ENCODE measurements at regions not wholly inside any gene's neighbourhood (a gene's known extent, or its start where the extent isn't known, plus 50 kb on each side); places are given as distances from the start of the nearest gene placed in this dataset.

DNA sequence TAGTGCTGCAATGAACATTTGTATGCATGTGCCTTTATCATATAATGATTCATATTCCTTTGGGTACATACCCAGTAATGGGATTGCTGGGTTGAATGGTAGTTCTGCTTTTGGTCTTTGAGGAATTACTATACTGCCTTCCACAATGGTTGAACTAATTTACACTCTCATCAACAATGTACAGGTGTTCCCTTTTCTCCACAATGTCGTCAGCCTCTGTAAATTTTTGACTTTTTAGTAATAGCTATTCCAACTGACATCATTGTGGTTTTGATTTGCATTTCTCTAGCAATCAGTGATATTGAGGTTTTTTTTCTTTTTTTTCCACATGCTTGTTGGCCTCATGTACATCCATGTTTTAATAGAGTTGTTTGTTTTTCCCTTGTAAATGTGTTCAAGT is 2473.5 kb downstream of the PCDH9 start:
- Histone ChIP-seq H3K36me3 (replicated peaks in 1 of 2; ENCODE audit: control insufficient read depth in 1 of 2, insufficient read depth in 2 of 2, low read length in 2 of 2) (no peaks in the 10 kb centered on the region), H3K27me3 (ENCODE audit: control insufficient read depth in 1 of 2, insufficient read depth in 2 of 2, low read length in 2 of 2) (no peaks in the 10 kb centered on the region), H3K4me2 (ENCODE audit: low read depth, low read length) (no peak overlapping the region), H3K4me3 (replicated peaks in 1 of 3; ENCODE audit: insufficient read depth in 1 of 3, low read depth in 2 of 3, low read length in 3 of 3) (no peak overlapping the region), H4K20me1 (ENCODE audit: insufficient read depth, low read length) (no peaks in the 10 kb centered on the region), H3K4me1 (ENCODE audit: insufficient read depth, low read length) (no peaks in the 10 kb centered on the region), H3K9ac (ENCODE audit: insufficient read depth, low read depth, low read length) (no peak overlapping the region), H2AFZ (ENCODE audit: low read length) (no peak overlapping the region), H3K79me2 (ENCODE audit: insufficient read depth, low read length) (no peaks in the 10 kb centered on the region), H3K9me3 (ENCODE audit: low read length) (no peaks in the 10 kb centered on the region), H3K27ac (ENCODE audit: extremely low read length, insufficient read depth, low read length) (no peak overlapping the region)
- FAIRE-seq (no peak), ATAC-seq (no peak), DNase-seq (ENCODE audit: low spot score) (no peak)
- ChIA-PET CTCF (ENCODE audit: low intra/inter-chr PET ratio, low total read pairs) (no interaction called here), POLR2A (no interaction called here)
- in situ Hi-C loops (cut with HindIII; ENCODE audit: extremely low pct_ligation_motif_present, low pct_unique_long_range_greater_than_20kb) (no loop called here), intact Hi-C loops (cut with micrococcal nuclease; ENCODE audit: unreplicated experiment) (no loop called here)
- TF ChIP-seq, protein P1, sequence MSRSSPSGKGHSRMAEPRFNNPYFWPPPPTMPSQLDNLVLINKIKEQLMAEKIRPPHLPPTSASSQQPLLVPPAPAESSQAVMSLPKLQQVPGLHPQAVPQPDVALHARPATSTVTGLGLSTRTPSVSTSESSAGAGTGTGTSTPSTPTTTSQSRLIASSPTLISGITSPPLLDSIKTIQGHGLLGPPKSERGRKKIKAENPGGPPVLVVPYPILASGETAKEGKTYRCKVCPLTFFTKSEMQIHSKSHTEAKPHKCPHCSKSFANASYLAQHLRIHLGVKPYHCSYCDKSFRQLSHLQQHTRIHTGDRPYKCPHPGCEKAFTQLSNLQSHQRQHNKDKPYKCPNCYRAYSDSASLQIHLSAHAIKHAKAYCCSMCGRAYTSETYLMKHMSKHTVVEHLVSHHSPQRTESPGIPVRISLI (CRISPR knock-in tag; IDR thresholded peaks at IDR 0.05; ENCODE audit: borderline replicate concordance) = no peak
- no peak for TF ChIP-seq ZNF101 (CRISPR knock-in tag; IDR thresholded peaks at IDR 0.05; ENCODE audit: borderline replicate concordance, low read depth)
- no peak for TF ChIP-seq GABPA (IDR thresholded peaks at IDR 0.05; ENCODE audit: low read depth, low read length)
- no peak for TF ChIP-seq GABPA (CRISPR knock-in tag; IDR thresholded peaks at IDR 0.05; ENCODE audit: low read depth)
- no peak for TF ChIP-seq DR1 (CRISPR knock-in tag; IDR thresholded peaks at IDR 0.05)
- no TSS peak for BruUV-seq (replicated peaks)
- WGBS (ENCODE audit: low lambda C conversion rate) = 0% methylated on average over 1 of the region's 1 CpG

DNA sequence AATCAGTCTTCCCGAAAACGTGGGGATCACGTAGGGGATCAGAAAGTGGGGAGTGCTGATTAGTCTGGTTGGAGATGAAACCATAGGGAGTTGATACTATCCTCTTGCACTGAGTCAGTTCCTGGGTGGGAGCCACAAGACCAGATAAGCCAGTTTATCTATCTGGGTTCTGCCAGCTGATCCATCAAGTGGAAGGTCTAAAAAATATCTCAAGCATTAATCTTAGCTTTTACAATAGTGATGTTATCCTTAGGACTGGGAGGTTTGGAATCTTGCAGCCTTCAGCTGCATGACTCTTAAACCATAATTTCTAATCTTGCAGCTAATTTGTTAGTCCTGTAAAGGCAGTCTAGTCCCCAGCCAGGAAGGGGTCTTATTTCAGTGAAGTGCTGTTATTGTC is 2474.2 kb downstream of the PCDH9 start:
- no peak overlapping the region for H3K4me3 ChIP-seq (replicated peaks in 1 of 3; ENCODE audit: insufficient read depth in 1 of 3, low read depth in 2 of 3, low read length in 3 of 3)
- no peaks in the 10 kb centered on the region for H4K20me1 ChIP-seq (ENCODE audit: insufficient read depth, low read length)
- FAIRE-seq (no peak), ATAC-seq (no peak), DNase-seq (ENCODE audit: low spot score) (no peak)
- CTCF ChIA-PET (ENCODE audit: low intra/inter-chr PET ratio, low total read pairs) = no interaction called here
- in situ Hi-C loops (cut with HindIII; ENCODE audit: extremely low pct_ligation_motif_present, low pct_unique_long_range_greater_than_20kb) = no loop called here
- H3K36me3 ChIP-seq (replicated peaks in 1 of 2; ENCODE audit: control insufficient read depth in 1 of 2, insufficient read depth in 2 of 2, low read length in 2 of 2) = no peaks in the 10 kb centered on the region
- H3K79me2 ChIP-seq (ENCODE audit: insufficient read depth, low read length) = no peaks in the 10 kb centered on the region
- H3K27ac ChIP-seq (ENCODE audit: extremely low read length, insufficient read depth, low read length) = no peak overlapping the region
- H3K27me3 ChIP-seq (ENCODE audit: control insufficient read depth in 1 of 2, insufficient read depth in 2 of 2, low read length in 2 of 2) = no peaks in the 10 kb centered on the region
- H2AFZ ChIP-seq (ENCODE audit: low read length) = no peak overlapping the region
- intact Hi-C loops (cut with micrococcal nuclease; ENCODE audit: unreplicated experiment) = no loop called here
- no peak overlapping the region for H3K4me2 ChIP-seq (ENCODE audit: low read depth, low read length)
- POLR2A ChIA-PET = no interaction called here
- no TSS peak for BruUV-seq (replicated peaks)
- WGBS (ENCODE audit: low lambda C conversion rate) = 4% methylated on average over 3 of the region's 3 CpGs
- no peaks in the 10 kb centered on the region for H3K9me3 ChIP-seq (ENCODE audit: low read length)
- no peak overlapping the region for H3K9ac ChIP-seq (ENCODE audit: insufficient read depth, low read depth, low read length)
- H3K4me1 ChIP-seq (ENCODE audit: insufficient read depth, low read length) = no peaks in the 10 kb centered on the region
- TF ChIP-seq, protein P2, sequence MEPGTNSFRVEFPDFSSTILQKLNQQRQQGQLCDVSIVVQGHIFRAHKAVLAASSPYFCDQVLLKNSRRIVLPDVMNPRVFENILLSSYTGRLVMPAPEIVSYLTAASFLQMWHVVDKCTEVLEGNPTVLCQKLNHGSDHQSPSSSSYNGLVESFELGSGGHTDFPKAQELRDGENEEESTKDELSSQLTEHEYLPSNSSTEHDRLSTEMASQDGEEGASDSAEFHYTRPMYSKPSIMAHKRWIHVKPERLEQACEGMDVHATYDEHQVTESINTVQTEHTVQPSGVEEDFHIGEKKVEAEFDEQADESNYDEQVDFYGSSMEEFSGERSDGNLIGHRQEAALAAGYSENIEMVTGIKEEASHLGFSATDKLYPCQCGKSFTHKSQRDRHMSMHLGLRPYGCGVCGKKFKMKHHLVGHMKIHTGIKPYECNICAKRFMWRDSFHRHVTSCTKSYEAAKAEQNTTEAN (CRISPR knock-in tag; conservative IDR thresholded peaks at IDR 0.05) = no peak
- TF ChIP-seq, protein P3, sequence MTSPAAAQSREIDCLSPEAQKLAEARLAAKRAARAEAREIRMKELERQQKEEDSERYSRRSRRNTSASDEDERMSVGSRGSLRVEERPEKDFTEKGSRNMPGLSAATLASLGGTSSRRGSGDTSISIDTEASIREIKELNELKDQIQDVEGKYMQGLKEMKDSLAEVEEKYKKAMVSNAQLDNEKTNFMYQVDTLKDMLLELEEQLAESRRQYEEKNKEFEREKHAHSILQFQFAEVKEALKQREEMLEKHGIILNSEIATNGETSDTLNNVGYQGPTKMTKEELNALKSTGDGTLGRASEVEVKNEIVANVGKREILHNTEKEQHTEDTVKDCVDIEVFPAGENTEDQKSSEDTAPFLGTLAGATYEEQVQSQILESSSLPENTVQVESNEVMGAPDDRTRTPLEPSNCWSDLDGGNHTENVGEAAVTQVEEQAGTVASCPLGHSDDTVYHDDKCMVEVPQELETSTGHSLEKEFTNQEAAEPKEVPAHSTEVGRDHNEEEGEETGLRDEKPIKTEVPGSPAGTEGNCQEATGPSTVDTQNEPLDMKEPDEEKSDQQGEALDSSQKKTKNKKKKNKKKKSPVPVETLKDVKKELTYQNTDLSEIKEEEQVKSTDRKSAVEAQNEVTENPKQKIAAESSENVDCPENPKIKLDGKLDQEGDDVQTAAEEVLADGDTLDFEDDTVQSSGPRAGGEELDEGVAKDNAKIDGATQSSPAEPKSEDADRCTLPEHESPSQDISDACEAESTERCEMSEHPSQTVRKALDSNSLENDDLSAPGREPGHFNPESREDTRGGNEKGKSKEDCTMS (CRISPR knock-in tag; conservative IDR thresholded peaks at IDR 0.05) = no peak
- TF ChIP-seq MEIS2 (CRISPR knock-in tag; IDR thresholded peaks at IDR 0.05) = no peak
- no peak for TF ChIP-seq NFE2 (CRISPR knock-in tag; IDR thresholded peaks at IDR 0.05)
- TF ChIP-seq ZNF790 (CRISPR knock-in tag; IDR thresholded peaks at IDR 0.05; ENCODE audit: borderline replicate concordance) = no peak
- TF ChIP-seq RXRA (CRISPR knock-in tag; IDR thresholded peaks at IDR 0.05) = no peak
- TF ChIP-seq, protein P4, sequence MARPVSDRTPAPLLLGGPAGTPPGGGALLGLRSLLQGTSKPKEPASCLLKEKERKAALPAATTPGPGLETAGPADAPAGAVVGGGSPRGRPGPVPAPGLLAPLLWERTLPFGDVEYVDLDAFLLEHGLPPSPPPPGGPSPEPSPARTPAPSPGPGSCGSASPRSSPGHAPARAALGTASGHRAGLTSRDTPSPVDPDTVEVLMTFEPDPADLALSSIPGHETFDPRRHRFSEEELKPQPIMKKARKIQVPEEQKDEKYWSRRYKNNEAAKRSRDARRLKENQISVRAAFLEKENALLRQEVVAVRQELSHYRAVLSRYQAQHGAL (CRISPR knock-in tag; IDR thresholded peaks at IDR 0.05; ENCODE audit: not compliant biosample characterization) = no peak
